HUES48 (cell line): ENCODE measurements at regions not wholly inside any gene's neighbourhood (a gene's known extent, or its start where the extent isn't known, plus 50 kb on each side); places are given as distances from the start of the nearest gene placed in this dataset.

Source experiments
- H3K27ac ChIP-seq: one replicate; pipeline ENCODE4 v1.7.0; 2013; ENCODE audit warnings: low read depth, low read length, inconsistent platforms
- H3K27me3 ChIP-seq: 2 replicates; pipeline ENCODE4 v1.6.1; 2013; ENCODE audit warnings: mild to moderate bottlenecking, low read length; ENCODE audit not compliant: control insufficient read depth, insufficient read depth
- H3K36me3 ChIP-seq: 2 replicates; pipeline ENCODE4 v1.6.1; 2013; ENCODE audit warnings: low read length; ENCODE audit not compliant: control insufficient read depth, insufficient read depth
- H3K4me1 ChIP-seq: 2 replicates; pipeline ENCODE4 v1.6.1; 2013; ENCODE audit warnings: mild to moderate bottlenecking, low read length; ENCODE audit not compliant: control insufficient read depth, insufficient read depth
- H3K4me3 ChIP-seq: 2 replicates; pipeline ENCODE4 v1.5.1; 2013; ENCODE audit warnings: mild to moderate bottlenecking, low read depth, low read length
- H3K9ac ChIP-seq: 2 replicates; pipeline ENCODE4 v1.6.1; 2013; ENCODE audit warnings: mild to moderate bottlenecking, low read depth, low read length, moderate library complexity
- H3K9me3 ChIP-seq: 2 replicates; pipeline ENCODE4 v1.6.1; 2013; ENCODE audit warnings: low read length; ENCODE audit not compliant: control insufficient read depth, insufficient read depth

DNA sequence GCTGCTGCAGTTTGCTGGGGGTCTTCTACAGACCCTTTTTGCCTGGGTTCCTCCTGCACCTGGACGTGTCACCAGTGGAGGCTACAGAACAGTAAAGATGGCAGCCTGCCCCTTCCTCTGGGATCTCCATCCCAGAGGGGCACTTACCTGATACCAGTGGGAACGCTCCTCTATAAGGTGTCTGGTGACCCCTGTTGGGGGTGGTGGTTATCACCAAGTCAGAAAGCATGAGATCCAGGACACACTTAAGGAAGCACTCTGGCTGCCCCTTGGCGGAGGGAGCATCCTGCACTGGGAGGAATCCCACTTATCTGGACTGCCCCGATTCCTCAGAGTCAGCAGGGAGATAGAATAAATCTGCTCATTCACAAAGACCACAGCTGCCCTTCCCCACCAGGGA is 218.9 kb upstream of the GALNTL6 start:
- no peaks in the 10 kb centered on the region for H3K27me3 ChIP-seq
- no peaks in the 10 kb centered on the region for H3K4me1 ChIP-seq
- H3K9me3 ChIP-seq, result peaks cover 5% of the 10 kb centered on the region
- no peak overlapping the region for H3K4me3 ChIP-seq
- H3K36me3 ChIP-seq, result no peaks in the 10 kb centered on the region
- H3K9ac ChIP-seq, result no peak overlapping the region
- H3K27ac ChIP-seq, result no peak overlapping the region

DNA sequence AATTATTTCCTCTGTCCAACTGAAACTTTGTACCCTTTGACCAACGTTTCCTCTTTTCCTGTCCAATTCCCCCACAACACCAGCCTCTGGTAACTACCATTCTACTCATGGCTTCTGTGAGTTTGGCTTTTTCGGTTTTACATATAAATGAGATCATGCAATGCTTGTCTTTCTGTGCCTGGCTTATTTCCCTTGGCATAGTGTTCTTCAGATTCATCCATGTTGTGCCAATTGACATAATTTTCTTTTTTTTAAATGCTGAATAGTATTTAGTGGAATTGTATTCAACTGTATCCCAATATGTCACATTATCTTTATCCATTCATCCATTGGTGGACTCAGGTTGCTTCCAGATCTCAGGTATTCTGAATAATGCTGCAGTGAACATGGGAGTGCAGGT is 222.5 kb upstream of the GALNTL6 start:
- H3K27ac ChIP-seq, result no peak overlapping the region
- no peaks in the 10 kb centered on the region for H3K4me1 ChIP-seq
- no peaks in the 10 kb centered on the region for H3K9me3 ChIP-seq
- H3K36me3 ChIP-seq, result no peaks in the 10 kb centered on the region
- H3K9ac ChIP-seq, result no peak overlapping the region
- H3K27me3 ChIP-seq, result no peaks in the 10 kb centered on the region
- H3K4me3 ChIP-seq, result no peak overlapping the region

GRCh38 chr4:171588764-171589163 is 224.4 kb upstream of the GALNTL6 start:
- no peaks in the 10 kb centered on the region for H3K27me3 ChIP-seq
- H3K36me3 ChIP-seq, result no peaks in the 10 kb centered on the region
- H3K9me3 ChIP-seq, result no peaks in the 10 kb centered on the region
- H3K4me1 ChIP-seq, result no peaks in the 10 kb centered on the region
- H3K27ac ChIP-seq, result no peak overlapping the region
- no peak overlapping the region for H3K4me3 ChIP-seq
- no peak overlapping the region for H3K9ac ChIP-seq

GRCh38 chr4:171588051-171588545 is 225.1 kb upstream of the GALNTL6 start:
- Histone ChIP-seq H3K27ac (no peak overlapping the region), H3K4me3 (no peak overlapping the region), H3K36me3 (no peaks in the 10 kb centered on the region), H3K27me3 (no peaks in the 10 kb centered on the region), H3K4me1 (no peaks in the 10 kb centered on the region), H3K9ac (no peak overlapping the region), H3K9me3 (no peaks in the 10 kb centered on the region)

DNA sequence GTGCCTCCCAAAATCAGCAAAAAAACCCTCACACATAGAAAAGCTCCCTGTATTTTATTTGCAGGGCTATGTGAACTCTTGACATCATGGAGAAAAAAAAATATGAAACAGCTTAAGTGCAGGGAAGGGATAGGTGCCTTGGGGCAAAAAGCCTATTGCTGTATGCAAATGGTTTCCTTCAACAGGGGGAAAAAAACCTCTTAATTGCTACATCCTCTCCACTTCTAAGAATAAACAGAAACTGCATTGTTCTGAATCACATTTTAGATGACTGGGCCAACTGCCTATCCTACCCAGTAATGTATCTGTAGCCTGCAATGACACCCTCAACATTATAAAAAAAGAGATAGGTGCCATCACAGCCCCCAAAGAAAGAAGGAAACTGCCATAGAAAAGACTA is 229.4 kb upstream of the GALNTL6 start:
- no peak overlapping the region for H3K4me3 ChIP-seq
- no peak overlapping the region for H3K27ac ChIP-seq
- H3K9ac ChIP-seq, result no peak overlapping the region
- no peaks in the 10 kb centered on the region for H3K4me1 ChIP-seq
- H3K36me3 ChIP-seq, result no peaks in the 10 kb centered on the region
- no peaks in the 10 kb centered on the region for H3K9me3 ChIP-seq
- H3K27me3 ChIP-seq, result no peaks in the 10 kb centered on the region

- H3K4me1 ChIP-seq, result peaks cover 6% of the 10 kb centered on the region; the same call in 1 of the 2 replicates
- H3K27ac ChIP-seq, result no peak overlapping the region
- no peaks in the 10 kb centered on the region for H3K27me3 ChIP-seq
- no peaks in the 10 kb centered on the region for H3K9me3 ChIP-seq
- no peak overlapping the region for H3K4me3 ChIP-seq
- H3K36me3 ChIP-seq, result no peaks in the 10 kb centered on the region
- H3K9ac ChIP-seq, result no peak overlapping the region
Measured at GRCh38 chr4:171582961-171583581, 230.1 kb upstream of the GALNTL6 start.

GRCh38 chr4:171573181-171573580 is 240.0 kb upstream of the GALNTL6 start:
- Histone ChIP-seq H3K36me3 (no peaks in the 10 kb centered on the region), H3K4me3 (no peak overlapping the region)

DNA sequence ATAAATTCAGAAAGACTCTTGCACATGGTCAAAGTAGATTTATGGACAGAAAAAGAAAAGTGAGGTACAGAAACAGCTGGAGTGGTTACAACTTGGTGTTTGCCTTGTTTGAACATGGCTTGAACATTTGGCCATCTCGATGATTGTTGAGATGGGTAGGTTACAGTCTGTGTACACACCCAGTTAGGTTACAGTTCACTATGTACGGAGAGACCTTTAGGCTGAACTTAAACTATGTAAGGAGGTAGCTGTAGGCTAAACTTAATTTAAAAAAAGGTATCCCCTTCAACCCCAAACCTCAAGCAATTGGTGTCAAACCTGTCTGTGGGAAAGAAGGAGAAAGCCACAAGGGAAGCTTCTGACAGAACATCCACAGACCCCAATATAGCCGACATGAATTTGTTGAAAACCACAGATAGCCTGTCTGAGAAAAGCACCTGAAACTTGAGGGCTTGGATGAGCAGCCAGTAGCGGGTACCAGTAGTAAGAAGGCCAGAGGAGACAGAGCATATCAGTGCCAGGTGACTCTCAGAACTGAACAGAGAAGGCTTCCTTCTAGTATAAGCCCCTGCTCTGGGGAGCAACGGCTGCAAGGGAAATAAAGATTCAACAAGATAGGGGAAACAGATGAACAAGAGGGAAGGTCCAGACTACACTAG is 247.9 kb upstream of the GALNTL6 start:
- Histone ChIP-seq H3K4me1 (no peaks in the 10 kb centered on the region), H3K36me3 (no peaks in the 10 kb centered on the region), H3K9me3 (no peaks in the 10 kb centered on the region), H3K27ac (no peak overlapping the region), H3K9ac (no peak overlapping the region), H3K27me3 (no peaks in the 10 kb centered on the region), H3K4me3 (no peak overlapping the region)

More at GRCh38 chr4:171573181-171573580, 240.0 kb upstream of the GALNTL6 start:
- H3K27me3 ChIP-seq, result no peaks in the 10 kb centered on the region
- H3K9ac ChIP-seq, result no peak overlapping the region
- H3K4me1 ChIP-seq, result peaks cover under 1% of the 10 kb centered on the region; the same call in 1 of the 2 replicates
- H3K9me3 ChIP-seq, result no peaks in the 10 kb centered on the region
- H3K27ac ChIP-seq, result no peak overlapping the region

DNA sequence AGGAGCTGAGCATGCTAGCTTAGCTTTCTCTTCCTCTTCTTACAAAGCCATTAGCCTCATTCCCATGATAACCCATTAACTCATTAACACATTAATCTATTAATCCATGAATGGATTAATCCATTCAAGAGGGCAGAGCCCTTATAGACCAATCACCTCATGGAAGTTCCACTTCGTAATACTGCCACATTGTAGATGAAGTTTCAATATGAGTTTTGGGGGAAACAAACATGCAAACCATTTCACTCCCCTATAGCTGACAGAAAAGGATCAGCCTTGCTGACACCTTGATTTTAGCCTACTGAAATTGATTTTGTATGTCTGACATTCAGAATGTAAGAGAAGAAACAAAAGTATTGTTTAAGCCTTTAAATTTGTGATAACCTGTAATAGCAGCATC is 251.8 kb upstream of the GALNTL6 start:
- Histone ChIP-seq H3K9ac (no peak overlapping the region), H3K9me3 (no peaks in the 10 kb centered on the region), H3K27ac (no peak overlapping the region), H3K36me3 (no peaks in the 10 kb centered on the region), H3K4me1 (no peaks in the 10 kb centered on the region), H3K27me3 (no peaks in the 10 kb centered on the region), H3K4me3 (no peak overlapping the region)

- Histone ChIP-seq H3K4me3 (no peak overlapping the region), H3K27ac (no peak overlapping the region), H3K9me3 (no peaks in the 10 kb centered on the region), H3K36me3 (no peaks in the 10 kb centered on the region), H3K4me1 (no peaks in the 10 kb centered on the region), H3K27me3 (no peaks in the 10 kb centered on the region), H3K9ac (no peak overlapping the region)
Measured at GRCh38 chr4:171553961-171554360, 259.2 kb upstream of the GALNTL6 start.

DNA sequence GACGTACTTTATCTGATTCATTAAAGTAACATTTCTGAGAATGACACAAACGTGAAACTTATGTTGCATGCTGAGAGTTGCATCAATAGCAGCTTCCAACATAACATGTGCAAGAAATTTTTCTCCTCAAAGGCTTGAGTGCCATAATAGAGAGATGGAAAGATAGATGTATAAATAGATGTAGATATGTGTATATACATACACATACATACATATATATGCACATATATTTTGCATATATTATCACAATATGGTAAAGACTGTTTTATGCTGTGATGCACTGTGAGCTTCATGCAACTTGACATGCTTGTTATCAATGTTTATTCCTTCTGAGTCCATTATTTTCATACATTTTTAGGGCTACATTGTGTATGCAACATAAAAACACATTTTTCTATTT is 270.6 kb upstream of the GALNTL6 start:
- H3K4me1 ChIP-seq, result no peaks in the 10 kb centered on the region
- no peaks in the 10 kb centered on the region for H3K9me3 ChIP-seq
- H3K9ac ChIP-seq, result no peak overlapping the region
- no peaks in the 10 kb centered on the region for H3K27me3 ChIP-seq
- no peaks in the 10 kb centered on the region for H3K36me3 ChIP-seq
- no peak overlapping the region for H3K4me3 ChIP-seq
- H3K27ac ChIP-seq, result no peak overlapping the region
